Activated CD4-positive, alpha-beta memory T cell treated with anti-CD3 and anti-CD28 coated beads, Interleukin-2, amount 10 ng/mL, durations not matched to agents 7 days and 5 days (primary cell): ENCODE measurements at regions not wholly inside any gene's neighbourhood (a gene's known extent, or its start where the extent isn't known, plus 50 kb on each side); places are given as distances from the start of the nearest gene placed in this dataset.

ENCODE experiments used
- CTCF ChIA-PET: fragments of 350-600 bp; sonication (Branson Sonifier 250); formaldehyde crosslinking; loops from one replicate; lab custom pipeline; 2021; ENCODE audit warnings: antibody characterized with exemption, inconsistent platforms; lab: Charles Lee
- POLR2A ChIA-PET: fragments of 350-600 bp; sonication (Branson Sonifier 250); formaldehyde crosslinking; loops from one replicate; lab custom pipeline; 2021; ENCODE audit warnings: antibody characterized with exemption; lab: Charles Lee
- DNase-seq: peaks from one replicate; pipeline ENCODE4 v3.0.0-alpha.2; 2020
- H3K27ac Mint-ChIP-seq: one replicate; pipeline ENCODE4 v1.8.0; 2021; ENCODE audit warnings: mild to moderate bottlenecking, mixed read lengths
- H3K27me3 Mint-ChIP-seq: one replicate; pipeline ENCODE4 v1.8.0; 2021; ENCODE audit warnings: mixed read lengths
- H3K36me3 Mint-ChIP-seq: one replicate; pipeline ENCODE4 v1.8.0; 2021; ENCODE audit warnings: low read depth, mixed read lengths
- H3K4me1 Mint-ChIP-seq: one replicate; pipeline ENCODE4 v1.8.0; 2021; ENCODE audit warnings: mixed read lengths
- H3K4me3 Mint-ChIP-seq: one replicate; pipeline ENCODE4 v1.8.0; 2021; ENCODE audit warnings: mild to moderate bottlenecking, mixed read lengths
- H3K9me3 Mint-ChIP-seq: one replicate; pipeline ENCODE4 v1.8.0; 2021; ENCODE audit warnings: mixed read lengths

- no peaks in the 10 kb centered on the region for H3K9me3 Mint-ChIP-seq
- H3K27me3 Mint-ChIP-seq: peaks cover 2% of the 10 kb centered on the region
- H3K36me3 Mint-ChIP-seq: no peaks in the 10 kb centered on the region
- H3K4me3 Mint-ChIP-seq: no peak overlapping the region
- ChIA-PET CTCF (interaction anchor here (1.6 kb wide), 1 partner anchor 256 kb away, joined by 4 read pairs; no protein-coding TSS in a partner anchor), POLR2A (no interaction called here)
- no peak for DNase-seq
- H3K27ac Mint-ChIP-seq: no peak overlapping the region
- H3K4me1 Mint-ChIP-seq: no peaks in the 10 kb centered on the region
Observed at GRCh38 chr10:78938695-78939672, 129.8 kb upstream of the ZMIZ1 start.

DNA sequence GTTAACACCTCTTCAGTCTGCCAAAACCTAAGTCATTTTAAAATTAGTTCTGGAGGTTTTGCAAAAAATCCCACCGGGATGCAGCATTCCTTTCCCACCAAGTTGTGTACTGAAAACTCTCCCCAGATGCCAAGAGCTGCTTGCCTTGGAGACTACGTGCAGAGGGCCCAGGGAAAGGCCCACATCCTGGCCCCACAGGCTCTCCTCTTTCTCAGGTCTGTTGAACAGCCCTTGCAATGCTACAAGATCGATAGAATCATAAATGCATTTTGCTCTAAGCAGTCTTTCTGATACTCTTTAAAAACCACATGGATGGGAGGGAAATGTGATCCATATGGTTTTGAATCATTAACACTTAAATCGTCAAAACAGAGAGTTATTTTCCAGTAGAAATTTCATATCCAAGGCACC, 126.7 kb upstream of the ZMIZ1 start:
- Mint-ChIP-seq H3K4me3 (no peak overlapping the region), H3K36me3 (no peaks in the 10 kb centered on the region), H3K9me3 (no peaks in the 10 kb centered on the region), H3K27me3 (peaks cover 2% of the 10 kb centered on the region), H3K4me1 (no peaks in the 10 kb centered on the region), H3K27ac (no peak overlapping the region)
- DNase-seq: no peak
- ChIA-PET CTCF (no interaction called here), POLR2A (no interaction called here)

DNA sequence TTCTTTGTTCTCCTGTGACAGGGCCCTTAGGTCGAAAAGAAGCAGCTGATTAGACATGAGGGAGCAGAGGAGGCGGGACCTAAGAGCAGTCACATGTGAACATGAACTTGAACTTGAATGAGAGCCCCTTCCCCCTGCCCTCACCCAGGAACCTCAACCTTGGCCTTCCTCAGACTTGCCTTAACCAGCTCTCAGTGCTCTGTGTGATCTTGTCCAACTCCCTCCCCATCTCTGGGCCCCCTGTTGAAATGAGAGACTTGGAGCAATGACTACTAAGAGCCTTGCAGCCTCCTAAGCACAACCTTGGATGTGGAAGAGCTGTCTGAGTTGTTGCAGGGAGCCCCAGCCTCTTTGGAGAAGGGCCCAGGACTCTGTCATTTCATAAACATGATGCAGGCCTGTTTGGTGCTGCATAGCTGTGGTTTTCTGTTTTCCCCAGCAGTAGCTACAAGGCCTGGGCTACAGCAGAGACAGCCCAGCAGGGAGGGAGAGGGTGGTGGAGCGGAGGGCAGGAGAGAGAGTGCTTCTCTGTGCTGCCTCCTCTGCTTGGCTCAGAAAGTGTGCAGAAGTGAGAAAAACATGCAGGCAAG, 123.9 kb upstream of the ZMIZ1 start:
- H3K4me1 Mint-ChIP-seq: no peaks in the 10 kb centered on the region
- ChIA-PET CTCF (no interaction called here), POLR2A (no interaction called here)
- no peak for DNase-seq
- H3K4me3 Mint-ChIP-seq: no peak overlapping the region
- H3K27me3 Mint-ChIP-seq: peaks cover 2% of the 10 kb centered on the region
- no peaks in the 10 kb centered on the region for H3K9me3 Mint-ChIP-seq
- H3K36me3 Mint-ChIP-seq: no peaks in the 10 kb centered on the region
- H3K27ac Mint-ChIP-seq: no peak overlapping the region

DNA sequence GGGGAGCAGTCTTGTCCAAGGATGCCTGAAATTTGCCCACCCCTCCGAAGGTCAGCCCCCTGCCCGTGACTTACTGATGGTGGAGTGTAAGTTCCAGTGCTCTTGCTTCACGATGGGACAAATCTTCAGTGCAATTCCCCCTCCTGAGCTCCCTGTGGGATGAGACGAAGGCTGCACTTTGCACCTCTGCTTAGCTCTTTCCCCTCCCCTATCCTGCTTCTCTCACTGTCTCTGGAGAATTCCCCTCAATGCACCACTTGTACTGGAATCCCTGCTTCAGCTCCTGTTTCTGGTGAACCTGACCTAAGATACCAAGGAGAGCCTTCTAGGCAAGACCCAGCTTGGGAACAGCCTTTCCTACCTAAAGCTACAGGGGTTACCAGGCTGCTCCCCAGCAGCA, 122.9 kb upstream of the ZMIZ1 start:
- POLR2A ChIA-PET: no interaction called here
- Mint-ChIP-seq H3K4me3 (no peak overlapping the region), H3K36me3 (no peaks in the 10 kb centered on the region), H3K4me1 (no peaks in the 10 kb centered on the region), H3K9me3 (no peaks in the 10 kb centered on the region), H3K27me3 (peaks cover 2% of the 10 kb centered on the region), H3K27ac (no peak overlapping the region)
- CTCF ChIA-PET: interaction anchor here (2.4 kb wide), 1 partner anchor 249 kb away, joined by 8 read pairs; no protein-coding TSS in a partner anchor
- DNase-seq: no peak

DNA sequence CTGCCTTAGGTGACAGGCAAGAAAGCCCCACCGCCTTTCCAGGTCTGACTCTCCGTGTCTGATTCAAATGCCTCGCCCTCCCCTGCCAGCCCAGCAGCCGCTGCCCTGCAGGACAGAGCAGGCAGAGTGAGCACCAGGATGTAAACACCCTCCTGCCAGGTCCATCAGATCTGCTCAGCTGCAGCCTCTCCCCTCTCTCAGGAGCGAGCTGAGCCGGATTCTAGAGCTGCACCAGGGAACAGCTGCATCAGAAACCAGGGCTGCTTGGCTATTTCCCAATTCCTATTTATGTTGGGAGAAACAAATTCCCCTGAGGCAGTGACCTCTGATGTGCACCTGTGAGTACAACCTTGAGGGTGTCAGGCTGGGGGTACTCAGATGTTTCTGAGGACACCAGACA, 121.5 kb upstream of the ZMIZ1 start:
- no peak overlapping the region for H3K4me3 Mint-ChIP-seq
- no peaks in the 10 kb centered on the region for H3K36me3 Mint-ChIP-seq
- POLR2A ChIA-PET: interaction anchor here (0.7 kb wide), 1 partner anchor 166 kb away, joined by 3 read pairs; no protein-coding TSS in a partner anchor
- no peak overlapping the region for H3K27ac Mint-ChIP-seq
- H3K4me1 Mint-ChIP-seq: no peaks in the 10 kb centered on the region
- CTCF ChIA-PET: interaction anchor here (2.4 kb wide), 1 partner anchor 248 kb away, joined by 8 read pairs; no protein-coding TSS in a partner anchor
- H3K9me3 Mint-ChIP-seq: no peaks in the 10 kb centered on the region
- no peak for DNase-seq
- H3K27me3 Mint-ChIP-seq: peaks cover 2% of the 10 kb centered on the region

- Mint-ChIP-seq H3K4me1 (no peaks in the 10 kb centered on the region), H3K27ac (no peak overlapping the region), H3K27me3 (peaks cover 2% of the 10 kb centered on the region), H3K4me3 (no peak overlapping the region), H3K36me3 (no peaks in the 10 kb centered on the region), H3K9me3 (no peaks in the 10 kb centered on the region)
- ChIA-PET CTCF (interaction anchor here (2.4 kb wide), 1 partner anchor 247 kb away, joined by 8 read pairs; no protein-coding TSS in a partner anchor), POLR2A (no interaction called here)
- no peak for DNase-seq
Observed at GRCh38 chr10:78947733-78948132, 121.0 kb upstream of the ZMIZ1 start.

GRCh38 chr10:78948621-78949030, 120.1 kb upstream of the ZMIZ1 start:
- no peak for DNase-seq
- H3K4me3 Mint-ChIP-seq: no peak overlapping the region
- H3K9me3 Mint-ChIP-seq: no peaks in the 10 kb centered on the region
- no peaks in the 10 kb centered on the region for H3K4me1 Mint-ChIP-seq
- H3K27ac Mint-ChIP-seq: no peak overlapping the region
- CTCF ChIA-PET: no interaction called here
- H3K36me3 Mint-ChIP-seq: no peaks in the 10 kb centered on the region
- H3K27me3 Mint-ChIP-seq: no peaks in the 10 kb centered on the region
- POLR2A ChIA-PET: no interaction called here

DNA sequence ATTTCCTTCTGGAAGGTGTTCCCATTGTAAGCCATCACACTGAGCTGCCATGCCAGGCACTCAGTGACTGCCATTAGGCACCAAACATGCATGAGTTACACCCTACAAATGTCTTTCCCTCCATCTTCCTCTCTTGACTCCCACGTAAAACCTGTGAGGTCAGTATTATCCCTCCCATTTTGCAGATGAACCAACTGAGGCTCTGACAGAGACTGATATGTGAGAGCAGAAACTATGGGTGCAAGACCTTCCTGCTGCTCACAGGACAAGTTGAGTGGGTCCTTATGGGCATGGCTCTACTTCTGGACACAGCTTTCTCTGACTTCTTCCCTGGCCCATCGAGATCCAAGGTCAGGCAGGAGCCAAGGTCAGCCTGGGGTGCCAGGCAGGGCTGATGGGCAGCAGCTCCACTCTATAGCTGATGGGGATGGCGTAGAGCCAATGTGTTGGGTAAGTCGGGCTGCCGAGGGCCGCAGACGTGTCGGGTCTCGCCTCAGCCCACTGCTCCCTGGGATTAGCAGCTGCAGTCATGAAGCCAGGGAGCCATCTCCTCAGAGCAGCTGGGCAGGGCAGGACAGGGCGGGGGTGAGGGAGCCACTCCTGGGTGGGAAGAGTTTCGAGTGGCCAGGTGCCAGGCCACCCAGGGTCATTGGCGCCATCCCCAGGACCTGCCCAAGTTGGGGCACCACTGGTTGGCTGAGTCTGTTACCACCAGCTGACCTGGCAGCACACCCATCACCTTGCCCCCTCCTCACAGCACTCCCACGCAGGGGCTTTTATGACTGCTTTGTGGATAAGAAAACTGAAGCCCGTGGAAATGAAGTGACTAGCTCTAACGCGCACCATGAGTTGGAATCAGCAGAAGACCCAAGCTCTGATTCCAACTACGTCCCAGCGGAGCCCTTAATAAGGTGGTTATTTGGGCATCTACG, 117.8 kb upstream of the ZMIZ1 start:
- Mint-ChIP-seq H3K27me3 (no peaks in the 10 kb centered on the region), H3K9me3 (no peaks in the 10 kb centered on the region), H3K4me3 (no peak overlapping the region), H3K4me1 (no peaks in the 10 kb centered on the region), H3K36me3 (no peaks in the 10 kb centered on the region), H3K27ac (no peak overlapping the region)
- DNase-seq: no peak
- ChIA-PET POLR2A (no interaction called here), CTCF (no interaction called here)

DNA sequence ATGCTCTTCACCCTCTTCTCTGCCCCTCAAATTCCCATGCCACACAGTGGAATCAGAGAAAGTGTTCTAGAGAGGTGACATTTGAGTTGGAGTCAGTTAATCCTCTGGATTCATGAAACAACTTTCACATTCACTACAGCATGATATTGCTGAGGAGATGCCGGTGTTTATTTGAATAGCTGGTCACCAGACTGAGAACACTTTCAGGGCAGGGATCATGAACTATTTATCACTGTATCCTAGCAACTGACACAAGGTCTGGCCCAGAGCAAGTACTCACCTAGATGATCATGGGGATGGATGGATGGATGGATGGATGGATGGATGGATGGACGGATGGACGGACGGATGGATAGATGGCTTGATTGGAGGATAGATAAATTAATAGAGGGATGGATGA, 116.7 kb upstream of the ZMIZ1 start:
- DNase-seq: no peak
- Mint-ChIP-seq H3K4me1 (no peaks in the 10 kb centered on the region), H3K4me3 (no peak overlapping the region), H3K27me3 (no peaks in the 10 kb centered on the region), H3K27ac (no peak overlapping the region), H3K9me3 (no peaks in the 10 kb centered on the region), H3K36me3 (no peaks in the 10 kb centered on the region)
- POLR2A ChIA-PET: no interaction called here
- CTCF ChIA-PET: no interaction called here

GRCh38 chr10:78952686-78953085, 116.1 kb upstream of the ZMIZ1 start:
- no peaks in the 10 kb centered on the region for H3K4me1 Mint-ChIP-seq
- no peaks in the 10 kb centered on the region for H3K27me3 Mint-ChIP-seq
- no peak overlapping the region for H3K27ac Mint-ChIP-seq
- CTCF ChIA-PET: no interaction called here
- no peak for DNase-seq
- no peaks in the 10 kb centered on the region for H3K36me3 Mint-ChIP-seq
- H3K4me3 Mint-ChIP-seq: no peak overlapping the region
- POLR2A ChIA-PET: no interaction called here
- H3K9me3 Mint-ChIP-seq: no peaks in the 10 kb centered on the region

DNA sequence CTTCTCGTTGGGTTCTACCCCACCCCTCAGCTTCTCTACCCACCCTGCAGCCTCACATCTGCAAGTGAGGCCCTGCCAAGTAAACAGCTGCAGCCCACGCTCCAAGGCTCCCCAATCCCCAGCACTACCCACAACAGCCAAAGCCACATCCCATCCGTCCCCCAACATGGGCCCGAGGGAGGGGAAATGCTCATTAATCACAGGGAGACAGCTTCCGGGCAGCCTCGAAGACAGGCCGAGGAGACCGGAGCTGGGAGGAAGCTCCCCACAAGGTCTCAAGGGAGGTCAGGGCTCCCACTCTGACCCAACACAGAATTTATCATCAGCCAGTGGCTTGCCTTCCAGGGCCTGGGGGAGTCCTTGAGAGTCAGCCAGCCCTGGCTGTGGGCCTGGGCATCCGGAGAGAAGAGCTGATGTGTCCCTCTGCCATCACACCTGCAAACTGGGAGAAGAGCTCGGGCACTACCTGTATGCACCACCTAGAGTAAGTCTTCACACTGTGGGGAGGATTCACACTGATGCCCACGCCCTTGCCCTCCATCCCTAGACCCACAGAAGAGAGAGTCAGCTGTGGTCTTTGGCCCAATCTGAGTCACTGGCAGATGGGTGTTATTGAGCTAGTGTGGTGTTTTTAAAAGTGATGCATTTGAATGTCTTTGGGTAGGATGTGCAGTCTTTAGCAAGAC, 115.5 kb upstream of the ZMIZ1 start:
- Mint-ChIP-seq H3K27me3 (no peaks in the 10 kb centered on the region), H3K9me3 (no peaks in the 10 kb centered on the region), H3K36me3 (no peaks in the 10 kb centered on the region), H3K4me1 (no peaks in the 10 kb centered on the region), H3K27ac (no peak overlapping the region), H3K4me3 (no peak overlapping the region)
- ChIA-PET POLR2A (no interaction called here), CTCF (no interaction called here)
- DNase-seq: no peak

GRCh38 chr10:78953799-78954297, 114.9 kb upstream of the ZMIZ1 start:
- DNase-seq: no peak
- CTCF ChIA-PET: no interaction called here
- H3K27ac Mint-ChIP-seq: no peak overlapping the region

More at GRCh38 chr10:78953799-78954297, 114.9 kb upstream of the ZMIZ1 start:
- no peak overlapping the region for H3K4me3 Mint-ChIP-seq
- H3K27me3 Mint-ChIP-seq: no peaks in the 10 kb centered on the region
- no peaks in the 10 kb centered on the region for H3K36me3 Mint-ChIP-seq
- no peaks in the 10 kb centered on the region for H3K9me3 Mint-ChIP-seq
- POLR2A ChIA-PET: no interaction called here
- H3K4me1 Mint-ChIP-seq: no peaks in the 10 kb centered on the region
